ENCODE measurements at regions not wholly inside any gene's neighbourhood (a gene's known extent, or its start where the extent isn't known, plus 50 kb on each side); places are given as distances from the start of the nearest gene placed in this dataset.

GRCh38 chr2:177338177-177338721 lies 54.3 kb upstream of the AGPS start:
- dilution Hi-C loops (cut with MboI; ENCODE audit: extremely low pct_ligation_motif_present, low sequenced_read_pairs), result no loop called here
- H4K20me1 ChIP-seq (ENCODE audit: control insufficient read depth, extremely low read depth, insufficient read depth, low read length), result no peaks in the 10 kb centered on the region
- no peak overlapping the region for H2AFZ ChIP-seq (ENCODE audit: control insufficient read depth, low read length)
- TF ChIP-seq EZH2 (IDR thresholded peaks at IDR 0.05; ENCODE audit: low read length), result no peak
- TF ChIP-seq CTCF (optimal IDR thresholded peaks at IDR 0.05 in 1 of 3, IDR thresholded peaks at IDR 0.05 in 1 of 3, conservative IDR thresholded peaks at IDR 0.05 in 1 of 3; ENCODE audit: extremely low read depth in 1 of 3, insufficient read depth in 2 of 3, low read length in 3 of 3), result no peak
- no peaks in the 10 kb centered on the region for H3K27me3 ChIP-seq (ENCODE audit: control insufficient read depth, extremely low read depth, insufficient read depth, low read length)
- H3K27ac ChIP-seq (ENCODE audit: control insufficient read depth, insufficient read depth, low read length), result peak overlapping the region; percentile 43
- no peaks in the 10 kb centered on the region for H3K79me2 ChIP-seq (ENCODE audit: control insufficient read depth, insufficient read depth, low read length)
- no peaks in the 10 kb centered on the region for H3K9me1 ChIP-seq (ENCODE audit: control insufficient read depth, extremely low read depth, insufficient read depth, low read length)
- H3K4me2 ChIP-seq (ENCODE audit: control insufficient read depth, extremely low read depth, insufficient read depth, low read depth, low read length), result peak overlapping the region; percentile 25
- DNase-seq (ENCODE audit: low read depth, low spot score) (no peak), FAIRE-seq (peak; percentile 87)
- H3K36me3 ChIP-seq (ENCODE audit: control insufficient read depth in 2 of 2, extremely low read depth in 1 of 2, insufficient read depth in 2 of 2, low read length in 2 of 2), result no peaks in the 10 kb centered on the region
- H3K4me1 ChIP-seq (ENCODE audit: control insufficient read depth, extremely low read depth, insufficient read depth, low read length), result peaks cover 9% of the 10 kb centered on the region
- no peak overlapping the region for H3K4me3 ChIP-seq (ENCODE audit: control insufficient read depth in 2 of 3, extremely low read depth in 1 of 3, insufficient read depth in 2 of 3, low read depth in 1 of 3, low read length in 3 of 3)
- no peak overlapping the region for H3K9ac ChIP-seq (ENCODE audit: control insufficient read depth, extremely low read depth, insufficient read depth, low read length)
- H3K9me3 ChIP-seq (ENCODE audit: control insufficient read depth, low read depth, low read length), result no peaks in the 10 kb centered on the region

- Histone ChIP-seq H3K27me3 (ENCODE audit: control insufficient read depth, extremely low read depth, insufficient read depth, low read length) (no peaks in the 10 kb centered on the region), H3K4me1 (ENCODE audit: control insufficient read depth, extremely low read depth, insufficient read depth, low read length) (peaks cover 9% of the 10 kb centered on the region), H3K27ac (ENCODE audit: control insufficient read depth, insufficient read depth, low read length) (no peak overlapping the region), H3K9me3 (ENCODE audit: control insufficient read depth, low read depth, low read length) (no peaks in the 10 kb centered on the region), H3K4me2 (ENCODE audit: control insufficient read depth, extremely low read depth, insufficient read depth, low read depth, low read length) (no peak overlapping the region), H3K9ac (ENCODE audit: control insufficient read depth, extremely low read depth, insufficient read depth, low read length) (no peak overlapping the region), H3K79me2 (ENCODE audit: control insufficient read depth, insufficient read depth, low read length) (no peaks in the 10 kb centered on the region), H3K36me3 (ENCODE audit: control insufficient read depth in 2 of 2, extremely low read depth in 1 of 2, insufficient read depth in 2 of 2, low read length in 2 of 2) (no peaks in the 10 kb centered on the region), H2AFZ (ENCODE audit: control insufficient read depth, low read length) (no peak overlapping the region), H3K4me3 (ENCODE audit: control insufficient read depth in 2 of 3, extremely low read depth in 1 of 3, insufficient read depth in 2 of 3, low read depth in 1 of 3, low read length in 3 of 3) (no peak overlapping the region), H4K20me1 (ENCODE audit: control insufficient read depth, extremely low read depth, insufficient read depth, low read length) (no peaks in the 10 kb centered on the region), H3K9me1 (ENCODE audit: control insufficient read depth, extremely low read depth, insufficient read depth, low read length) (no peaks in the 10 kb centered on the region)
- DNase-seq (ENCODE audit: low read depth, low spot score) (no peak), FAIRE-seq (no peak)
- dilution Hi-C loops (cut with MboI; ENCODE audit: extremely low pct_ligation_motif_present, low sequenced_read_pairs), result no loop called here
- TF ChIP-seq CTCF (optimal IDR thresholded peaks at IDR 0.05 in 1 of 3, IDR thresholded peaks at IDR 0.05 in 1 of 3, conservative IDR thresholded peaks at IDR 0.05 in 1 of 3; ENCODE audit: extremely low read depth in 1 of 3, insufficient read depth in 2 of 3, low read length in 3 of 3), result no peak
- TF ChIP-seq EZH2 (IDR thresholded peaks at IDR 0.05; ENCODE audit: low read length), result no peak
Observed at GRCh38 chr2:177340158-177340557, 52.4 kb upstream of the AGPS start.

Measured in keratinocyte (primary cell).